Naive thymus-derived CD8-positive, alpha-beta T cell (primary cell): ENCODE measurements at regions not wholly inside any gene's neighbourhood (a gene's known extent, or its start where the extent isn't known, plus 50 kb on each side); places are given as distances from the start of the nearest gene placed in this dataset.
A peak's percentile ranks its signal among the peaks of the same experiment; 100 is the strongest.

Experiments
- ATAC-seq, 2 donors: fragments of 150-1000 bp; cut with Tn5 transposase in 1 of 2; sonication (Bioruptor Pico), chemical (Tn5 transposase) in 1 of 2; 1 replicate in 1 of 2; 2 replicates in 1 of 2; pipeline ENCODE4 v1.10.0; 2021; ENCODE audit warnings: mild to moderate bottlenecking in 2 of 2, moderate library complexity in 2 of 2
- POLR2A ChIA-PET: fragments of 350-600 bp; sonication (Branson Sonifier 250); formaldehyde crosslinking; loops from one replicate; lab custom pipeline; 2021; ENCODE audit warnings: antibody characterized with exemption; lab: Charles Lee
- DNase-seq, 10 donors: peaks; one replicate each; pipeline versions ENCODE4 v3.0.0 to v3.0.0-alpha.2; 2020 to 2022
- H3K27ac Mint-ChIP-seq, 10 donors: one replicate each; pipeline ENCODE4 v1.8.0; 2020 to 2022; ENCODE audit warnings: mild to moderate bottlenecking in 10 of 10, mixed read lengths in 10 of 10, moderate library complexity in 4 of 10, inconsistent platforms in 1 of 10
- H3K27me3 Mint-ChIP-seq, 5 donors: one replicate each; pipeline ENCODE4 v1.8.0; 2021 to 2022; ENCODE audit warnings: mixed read lengths in 5 of 5
- H3K36me3 Mint-ChIP-seq, 3 donors: one replicate each; pipeline ENCODE4 v1.8.0; 2020 to 2022; ENCODE audit warnings: mixed read lengths in 3 of 3, mild to moderate bottlenecking in 2 of 3, inconsistent platforms in 1 of 3
- H3K4me1 Mint-ChIP-seq, 4 donors: one replicate each; pipeline ENCODE4 v1.8.0; 2021 to 2022; ENCODE audit warnings: mixed read lengths in 4 of 4
- H3K4me3 Mint-ChIP-seq, 10 donors: one replicate each; pipeline ENCODE4 v1.8.0; 2020 to 2022; ENCODE audit warnings: mild to moderate bottlenecking in 10 of 10, mixed read lengths in 10 of 10, moderate library complexity in 6 of 10, inconsistent platforms in 1 of 10
- H3K9me3 Mint-ChIP-seq, 9 donors: one replicate each; pipeline ENCODE4 v1.8.0; 2020 to 2022; ENCODE audit warnings: mixed read lengths in 9 of 9, mild to moderate bottlenecking in 3 of 9, inconsistent platforms in 1 of 9, moderate library complexity in 1 of 9

DNA sequence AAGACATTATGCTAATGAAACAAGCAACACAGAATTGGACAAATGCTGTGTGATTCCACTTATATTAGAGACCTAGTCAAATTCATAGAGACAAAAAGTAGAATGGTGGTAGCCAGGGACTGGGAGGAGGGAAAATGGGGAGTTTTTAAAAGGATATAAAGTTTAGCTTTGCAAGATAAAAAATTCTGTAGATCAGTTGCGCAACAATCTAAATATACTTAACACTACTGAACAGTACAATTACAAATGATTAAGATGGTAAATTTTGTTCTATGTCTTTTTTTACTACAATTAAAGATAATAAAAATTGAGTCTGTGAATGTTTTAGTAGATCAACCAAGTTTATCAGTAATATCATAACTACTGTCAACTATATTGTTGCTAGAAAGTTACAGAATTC is 340.1 kb upstream of the PDZRN3 start:
- Mint-ChIP-seq H3K27me3 (no peaks in the 10 kb centered on the region), H3K4me3 (no peak overlapping the region), H3K27ac (no peak overlapping the region), H3K9me3 (peaks cover 0 to 31% (median 8%) of the 10 kb centered on the region in 9 donors), H3K36me3 (peaks cover 0 to 4% (median 0%) of the 10 kb centered on the region in 3 donors), H3K4me1 (no peaks in the 10 kb centered on the region)
- POLR2A ChIA-PET, result interaction anchor here (0.6 kb wide), 1 partner anchor 90 kb away, joined by 4 read pairs; no protein-coding TSS in a partner anchor
- DNase-seq (no peak), ATAC-seq (no peak)

DNA sequence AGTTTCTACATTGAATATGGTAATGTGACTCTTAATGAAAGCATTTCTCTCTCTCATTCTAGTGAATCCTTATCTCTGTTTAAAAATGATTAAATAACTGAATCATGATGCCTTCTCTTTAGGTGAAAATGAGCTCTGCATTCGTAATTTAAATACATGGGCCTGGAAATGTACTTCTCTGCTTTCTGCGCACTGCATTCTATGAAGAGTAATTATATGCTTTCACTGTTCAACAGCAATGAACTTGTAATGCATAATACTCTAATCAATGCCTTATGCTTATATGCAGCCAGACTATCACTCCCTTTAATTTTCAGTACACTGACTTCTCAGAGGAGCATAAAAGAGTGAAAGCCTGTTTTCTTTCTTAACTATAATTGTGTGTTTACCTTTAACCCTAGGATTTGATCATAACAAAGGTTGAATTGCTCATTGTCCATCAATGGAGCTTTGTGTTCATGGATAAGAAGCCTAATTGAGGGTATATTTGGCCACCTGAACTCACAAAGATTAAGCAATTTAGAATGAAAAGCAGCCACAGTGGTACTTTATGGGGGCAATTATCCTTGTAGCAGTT is 330.8 kb upstream of the PDZRN3 start:
- no peak for ATAC-seq
- POLR2A ChIA-PET, result no interaction called here
- no peaks in the 10 kb centered on the region for H3K4me1 Mint-ChIP-seq
- H3K9me3 Mint-ChIP-seq, result peaks cover 0 to 36% (median 7%) of the 10 kb centered on the region in 9 donors
- no peaks in the 10 kb centered on the region for H3K36me3 Mint-ChIP-seq
- no peaks in the 10 kb centered on the region for H3K27me3 Mint-ChIP-seq
- no peak for DNase-seq
- H3K27ac Mint-ChIP-seq, result no peak overlapping the region
- no peak overlapping the region for H3K4me3 Mint-ChIP-seq

DNA sequence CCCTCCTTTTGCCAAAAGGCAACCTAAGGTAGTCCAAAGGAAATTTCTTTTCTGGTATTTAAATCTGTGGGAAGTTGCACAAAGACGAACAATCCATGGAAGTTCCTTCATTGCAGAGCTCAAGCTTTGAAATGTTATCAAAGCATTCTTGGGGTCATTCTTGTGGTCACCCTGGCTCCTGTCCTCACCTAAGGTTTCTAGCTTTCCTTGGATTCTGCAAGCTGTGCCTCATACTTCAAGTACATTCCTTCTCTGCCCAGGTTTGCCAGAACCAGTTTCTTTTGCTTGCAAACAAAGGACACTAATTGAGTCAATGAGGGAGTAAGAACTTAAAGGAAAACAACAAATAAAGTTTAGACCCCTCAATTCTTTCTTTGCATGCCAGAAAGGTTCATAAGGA is 329.8 kb upstream of the PDZRN3 start:
- POLR2A ChIA-PET, result no interaction called here
- H3K27me3 Mint-ChIP-seq, result no peaks in the 10 kb centered on the region
- no peaks in the 10 kb centered on the region for H3K4me1 Mint-ChIP-seq
- H3K9me3 Mint-ChIP-seq, result peaks cover 0 to 43% (median 7%) of the 10 kb centered on the region in 9 donors
- ATAC-seq (no peak), DNase-seq (no peak)
- no peak overlapping the region for H3K4me3 Mint-ChIP-seq
- H3K36me3 Mint-ChIP-seq, result no peaks in the 10 kb centered on the region
- H3K27ac Mint-ChIP-seq, result no peak overlapping the region

DNA sequence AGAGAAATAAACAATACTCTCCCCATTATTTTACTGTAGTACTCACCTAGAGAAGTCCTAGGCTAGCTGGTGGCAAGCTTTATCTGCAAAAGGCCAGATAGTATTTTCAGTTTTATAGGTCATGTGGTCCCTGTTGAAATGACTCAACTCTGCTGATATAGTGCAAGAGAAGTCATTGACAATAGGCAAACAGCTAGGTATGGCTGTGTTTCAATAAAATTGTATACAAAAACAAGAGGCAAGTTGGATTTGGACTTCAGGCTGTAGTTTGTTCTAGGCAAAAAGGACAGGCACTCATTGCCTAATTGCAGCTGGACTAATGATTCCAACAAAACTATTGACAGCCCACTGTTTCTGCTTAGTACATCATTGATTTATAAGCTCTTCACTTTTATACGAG is 328.0 kb upstream of the PDZRN3 start:
- no peak for ATAC-seq
- no peak overlapping the region for H3K4me3 Mint-ChIP-seq

DNA sequence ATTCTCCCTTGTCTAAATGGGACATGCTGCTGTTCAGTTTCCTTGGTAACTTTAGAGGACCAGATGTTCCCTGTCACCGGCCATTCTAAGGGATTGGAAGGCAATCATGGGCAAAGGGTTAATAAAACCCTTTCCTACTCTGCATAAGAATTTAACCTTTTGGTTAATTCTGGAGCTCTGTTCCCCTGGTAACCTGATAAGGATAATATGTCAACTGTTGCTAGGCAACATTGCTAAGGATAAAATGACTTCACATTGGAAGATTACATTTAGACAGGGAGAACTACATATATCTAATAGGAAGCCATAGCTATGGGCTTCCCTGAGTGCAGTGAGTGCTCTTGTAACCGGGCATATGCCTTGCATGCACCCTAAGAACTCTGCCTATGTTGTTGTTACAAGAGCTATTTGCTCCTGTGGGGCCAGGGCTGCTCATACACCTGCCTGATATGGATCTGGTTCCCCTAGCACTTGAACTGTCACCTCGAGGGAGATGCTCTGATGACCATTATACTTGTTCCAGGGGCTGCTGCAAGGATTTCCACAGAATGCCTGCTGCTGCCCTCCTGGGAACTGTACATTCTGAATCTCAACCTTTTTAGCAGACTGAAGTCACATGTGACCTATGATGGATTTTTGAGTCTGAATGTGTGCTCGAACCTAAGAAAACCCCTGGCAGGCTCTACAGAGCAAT is 326.3 kb upstream of the PDZRN3 start:
- H3K27me3 Mint-ChIP-seq, result no peaks in the 10 kb centered on the region
- ATAC-seq (no peak), DNase-seq (no peak)
- no peak overlapping the region for H3K27ac Mint-ChIP-seq
- no peaks in the 10 kb centered on the region for H3K36me3 Mint-ChIP-seq
- POLR2A ChIA-PET, result no interaction called here
- peaks cover 0 to 24% (median 3%) of the 10 kb centered on the region in 9 donors for H3K9me3 Mint-ChIP-seq
- H3K4me1 Mint-ChIP-seq, result no peaks in the 10 kb centered on the region
- no peak overlapping the region for H3K4me3 Mint-ChIP-seq

More for the DNA sequence above, 328.0 kb upstream of the PDZRN3 start:
- H3K27ac Mint-ChIP-seq, result no peak overlapping the region
- H3K36me3 Mint-ChIP-seq, result no peaks in the 10 kb centered on the region
- no peak for DNase-seq
- H3K27me3 Mint-ChIP-seq, result no peaks in the 10 kb centered on the region
- no peaks in the 10 kb centered on the region for H3K4me1 Mint-ChIP-seq
- H3K9me3 Mint-ChIP-seq, result peaks cover 0 to 34% (median 5%) of the 10 kb centered on the region in 9 donors
- POLR2A ChIA-PET, result no interaction called here

DNA sequence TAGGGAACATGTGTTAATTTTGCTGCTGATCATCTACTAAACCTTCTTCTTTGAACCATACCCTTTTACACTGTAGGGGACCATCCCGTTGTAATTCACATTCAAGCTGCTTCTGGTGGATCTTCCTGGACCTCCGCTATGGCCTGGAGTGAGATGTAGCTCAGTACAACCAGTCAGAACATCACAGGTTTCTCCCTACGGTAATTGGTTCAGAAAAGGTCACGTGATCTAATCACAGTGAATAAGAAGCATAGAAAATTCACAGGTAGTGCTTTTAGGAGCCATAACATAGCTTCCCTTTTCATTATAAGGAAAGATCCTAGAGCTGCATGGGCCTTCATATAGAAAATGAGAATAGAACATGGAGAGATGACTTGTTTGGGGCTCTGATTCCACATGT is 320.8 kb upstream of the PDZRN3 start:
- H3K4me1 Mint-ChIP-seq, result no peaks in the 10 kb centered on the region
- POLR2A ChIA-PET, result no interaction called here
- ATAC-seq, result no peak
- H3K36me3 Mint-ChIP-seq, result no peaks in the 10 kb centered on the region
- peaks cover 0 to 7% (median 4%) of the 10 kb centered on the region in 9 donors for H3K9me3 Mint-ChIP-seq
- H3K27me3 Mint-ChIP-seq, result no peaks in the 10 kb centered on the region
- no peak overlapping the region for H3K4me3 Mint-ChIP-seq
- H3K27ac Mint-ChIP-seq, result no peak overlapping the region
- DNase-seq, result no peak

DNA sequence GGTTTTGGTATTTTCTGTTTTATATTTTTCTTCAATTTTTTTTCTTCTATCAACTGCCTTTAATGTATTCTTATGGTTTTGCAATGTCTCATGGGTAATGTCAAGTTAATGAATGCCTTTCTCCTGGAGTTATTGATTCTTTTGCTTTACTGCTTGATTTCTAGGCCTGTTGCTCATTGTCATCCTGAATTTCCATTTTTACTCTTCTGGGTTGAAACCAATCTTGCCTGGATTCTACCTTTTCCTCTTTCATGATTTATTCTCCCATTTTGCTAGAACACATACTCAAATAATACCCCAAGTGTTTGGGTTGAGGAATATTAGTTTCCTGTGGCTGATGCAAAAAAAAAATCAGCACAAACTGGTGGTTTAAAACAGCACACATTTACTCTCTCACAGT is 315.2 kb upstream of the PDZRN3 start:
- Mint-ChIP-seq H3K27me3 (no peaks in the 10 kb centered on the region), H3K4me1 (no peaks in the 10 kb centered on the region)
- no peak for ATAC-seq

DNA sequence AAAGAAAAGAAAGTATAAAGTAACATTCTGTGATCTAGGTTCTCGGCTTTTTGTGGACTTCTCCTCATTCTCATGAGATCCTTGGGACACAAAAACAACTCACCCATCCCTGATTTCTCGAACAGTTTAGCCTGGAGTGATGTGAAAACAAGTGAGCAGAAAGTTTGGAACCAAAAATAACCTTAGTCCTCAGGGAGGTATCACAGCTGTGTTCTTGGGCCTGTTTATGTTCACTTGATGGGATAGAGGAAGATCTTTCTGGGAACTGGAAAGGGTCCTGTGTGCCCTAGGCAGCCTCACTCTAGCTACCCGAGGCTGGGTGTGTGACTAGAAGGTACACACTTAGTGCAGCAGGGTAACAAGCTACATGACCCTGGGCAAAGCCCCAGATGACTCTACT is 308.8 kb upstream of the PDZRN3 start:
- Mint-ChIP-seq H3K4me1 (no peaks in the 10 kb centered on the region), H3K27ac (no peak overlapping the region), H3K4me3 (no peak overlapping the region), H3K9me3 (peaks cover 0 to 16% (median 4%) of the 10 kb centered on the region in 9 donors), H3K27me3 (no peaks in the 10 kb centered on the region), H3K36me3 (no peaks in the 10 kb centered on the region)
- POLR2A ChIA-PET, result no interaction called here
- DNase-seq (no peak), ATAC-seq (no peak)

More for the DNA sequence above, 315.2 kb upstream of the PDZRN3 start:
- Mint-ChIP-seq H3K4me3 (no peak overlapping the region), H3K27ac (no peak overlapping the region), H3K36me3 (no peaks in the 10 kb centered on the region), H3K9me3 (peaks cover 3 to 15% (median 8%) of the 10 kb centered on the region in 9 donors)
- DNase-seq, result no peak
- POLR2A ChIA-PET, result no interaction called here

DNA sequence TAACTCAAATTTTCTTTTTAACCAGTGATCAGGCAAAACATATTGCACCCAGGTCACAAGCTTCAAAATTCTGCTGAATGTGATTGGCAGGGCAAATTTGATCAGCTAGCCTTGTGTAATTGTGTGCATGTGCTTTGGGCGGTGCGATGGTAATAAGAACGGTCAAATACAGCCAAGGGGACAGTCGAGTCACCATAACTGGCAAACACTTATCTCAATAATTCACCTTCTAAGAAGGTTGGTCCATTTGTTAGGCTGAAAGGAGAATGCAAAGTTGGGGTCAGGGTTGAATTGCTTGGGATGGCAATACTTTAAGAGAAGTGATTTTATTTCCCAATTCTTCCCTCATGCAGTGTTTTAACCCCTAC is 302.4 kb upstream of the PDZRN3 start:
- no peaks in the 10 kb centered on the region for H3K4me1 Mint-ChIP-seq
- no peak overlapping the region for H3K27ac Mint-ChIP-seq
- DNase-seq (no peak), ATAC-seq (no peak)
- H3K9me3 Mint-ChIP-seq, result peaks cover 0 to 33% (median 5%) of the 10 kb centered on the region in 9 donors
- H3K27me3 Mint-ChIP-seq, result no peaks in the 10 kb centered on the region
- POLR2A ChIA-PET, result no interaction called here
- no peak overlapping the region for H3K4me3 Mint-ChIP-seq
- H3K36me3 Mint-ChIP-seq, result no peaks in the 10 kb centered on the region

DNA sequence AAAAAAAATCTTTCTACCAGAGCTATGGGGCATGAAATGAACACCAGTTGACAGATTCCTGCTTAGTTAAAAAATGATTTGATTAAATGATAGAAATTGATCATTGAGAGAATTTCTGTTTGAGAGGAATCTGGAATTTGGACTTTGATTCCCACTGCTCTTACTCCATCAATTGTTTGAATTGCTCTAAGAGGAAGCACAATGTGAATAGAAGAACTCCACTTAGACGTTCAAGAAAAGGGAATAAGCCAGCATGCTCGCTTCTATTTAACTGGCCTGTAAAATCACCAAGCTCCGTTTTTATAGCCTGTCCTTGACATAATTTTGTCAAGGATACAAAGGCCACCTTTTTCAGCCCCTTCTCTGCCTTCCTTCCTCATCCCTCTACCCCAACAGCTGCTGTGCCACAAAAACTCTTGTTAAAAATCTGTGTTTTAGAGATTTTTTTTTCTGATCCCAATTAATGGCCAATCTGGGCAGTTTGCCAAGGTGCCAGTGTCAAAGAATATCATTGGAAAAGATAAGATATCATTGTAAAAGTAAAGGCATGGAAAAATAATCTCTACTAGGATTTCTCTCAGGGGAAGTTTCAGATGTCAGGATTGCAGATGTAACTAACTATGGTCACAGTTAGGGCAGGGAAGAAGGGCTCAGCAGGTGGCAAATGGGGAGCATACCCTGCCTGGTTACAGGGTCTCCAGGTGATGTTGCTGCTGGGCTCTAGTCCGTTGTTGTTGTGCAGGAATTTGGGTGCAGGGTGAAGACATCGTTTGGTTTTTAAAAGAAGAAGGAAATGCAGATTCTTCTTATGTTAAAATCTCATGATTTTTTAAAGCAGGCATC is 301.8 kb upstream of the PDZRN3 start:
- no peak for ATAC-seq
- no peak for DNase-seq
- no peaks in the 10 kb centered on the region for H3K27me3 Mint-ChIP-seq
- peaks cover 0 to 33% (median 4%) of the 10 kb centered on the region in 9 donors for H3K9me3 Mint-ChIP-seq
- no peaks in the 10 kb centered on the region for H3K36me3 Mint-ChIP-seq
- POLR2A ChIA-PET, result no interaction called here
- no peak overlapping the region for H3K27ac Mint-ChIP-seq
- H3K4me1 Mint-ChIP-seq, result no peaks in the 10 kb centered on the region
- no peak overlapping the region for H3K4me3 Mint-ChIP-seq

DNA sequence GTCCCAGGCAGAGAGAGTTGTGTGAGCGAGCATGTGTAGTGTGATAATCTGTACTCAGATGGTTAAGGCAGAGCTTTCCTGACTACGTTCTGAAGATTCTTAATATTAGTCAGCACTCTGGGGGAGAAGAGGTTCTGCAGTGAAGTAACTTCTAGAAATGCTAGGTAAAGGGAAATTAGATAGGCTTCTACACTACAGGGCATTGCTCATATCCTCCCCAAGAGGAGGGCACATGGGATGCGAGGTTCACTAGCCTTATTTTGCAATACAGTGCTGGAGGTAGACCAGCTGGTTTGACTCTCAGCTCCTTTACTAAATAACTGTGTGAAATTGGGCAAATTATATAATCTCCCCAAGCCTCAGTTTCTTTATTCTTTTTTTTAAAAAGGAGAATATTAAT is 300.3 kb upstream of the PDZRN3 start:
- POLR2A ChIA-PET, result no interaction called here
- DNase-seq, result no peak
- Mint-ChIP-seq H3K4me3 (no peak overlapping the region), H3K4me1 (no peaks in the 10 kb centered on the region), H3K27ac (peak overlapping the region in 1 of 10 donors; percentile 19), H3K9me3 (peaks cover 0 to 27% (median 4%) of the 10 kb centered on the region in 9 donors), H3K27me3 (no peaks in the 10 kb centered on the region), H3K36me3 (no peaks in the 10 kb centered on the region)
- ATAC-seq, result no peak

DNA sequence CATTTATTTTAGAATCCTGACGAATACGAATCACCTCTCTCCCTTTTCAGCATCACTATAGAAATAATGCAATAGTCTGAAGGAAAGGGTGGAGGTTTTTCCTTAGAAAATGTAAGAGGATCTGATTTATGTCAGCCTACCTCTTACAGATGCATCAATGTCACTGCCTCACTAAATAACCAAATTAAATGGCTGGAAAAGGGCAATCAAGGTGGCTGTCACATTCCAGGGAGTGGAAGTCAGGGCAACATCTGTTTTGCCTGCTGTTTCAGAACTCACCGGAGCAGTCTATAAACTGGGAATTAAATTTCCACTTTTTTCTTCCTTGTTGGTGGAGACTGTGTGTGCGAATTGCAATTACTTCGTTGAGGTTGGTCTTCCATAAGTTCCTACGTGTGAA is 299.3 kb upstream of the PDZRN3 start:
- H3K4me3 Mint-ChIP-seq, result no peak overlapping the region
- no peaks in the 10 kb centered on the region for H3K27me3 Mint-ChIP-seq
- peaks cover 0 to 22% (median 4%) of the 10 kb centered on the region in 9 donors for H3K9me3 Mint-ChIP-seq
- no peaks in the 10 kb centered on the region for H3K36me3 Mint-ChIP-seq
- DNase-seq (no peak), ATAC-seq (no peak)
- POLR2A ChIA-PET, result no interaction called here
- no peaks in the 10 kb centered on the region for H3K4me1 Mint-ChIP-seq
- no peak overlapping the region for H3K27ac Mint-ChIP-seq

DNA sequence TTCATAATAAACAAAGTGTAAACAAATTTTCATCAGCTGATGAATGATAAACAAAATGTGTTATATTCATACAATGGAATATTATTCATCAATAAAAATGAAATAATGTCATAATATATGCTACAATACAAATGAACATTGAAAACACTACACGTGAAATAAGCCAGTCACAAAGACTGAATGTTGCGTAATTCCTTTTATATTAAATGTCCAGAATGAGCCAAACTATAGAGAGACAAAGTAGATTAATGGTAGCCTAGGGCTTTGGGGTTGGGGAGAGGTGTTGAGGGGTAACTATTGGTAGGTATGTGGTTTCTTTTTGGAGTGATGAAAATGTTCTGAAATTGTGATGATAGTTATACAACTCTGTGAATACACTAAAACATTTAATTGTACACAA is 292.9 kb upstream of the PDZRN3 start:
- ATAC-seq, result no peak
- Mint-ChIP-seq H3K4me1 (no peaks in the 10 kb centered on the region), H3K27ac (no peak overlapping the region), H3K27me3 (no peaks in the 10 kb centered on the region), H3K9me3 (peaks cover 0 to 21% (median 2%) of the 10 kb centered on the region in 9 donors), H3K4me3 (no peak overlapping the region), H3K36me3 (no peaks in the 10 kb centered on the region)
- no peak for DNase-seq
- POLR2A ChIA-PET, result no interaction called here
